Endothelial cell (in vitro differentiated cells): ENCODE measurements at regions not wholly inside any gene's neighbourhood (a gene's known extent, or its start where the extent isn't known, plus 50 kb on each side); places are given as distances from the start of the nearest gene placed in this dataset.

Experiments
- DNase-seq: peaks from one replicate; pipeline ENCODE4 v3.0.0; 2021; ENCODE audit warnings: low spot score
- H3K27ac Mint-ChIP-seq: one replicate; pipeline ENCODE4 v1.8.0; 2021; ENCODE audit warnings: mixed read lengths, inconsistent platforms; ENCODE audit not compliant: unreplicated experiment
- H3K27me3 Mint-ChIP-seq: one replicate; pipeline ENCODE4 v1.8.0; 2021; ENCODE audit warnings: mild to moderate bottlenecking, moderate library complexity, mixed read lengths, inconsistent platforms; ENCODE audit not compliant: unreplicated experiment
- H3K36me3 Mint-ChIP-seq: one replicate; pipeline ENCODE4 v1.8.0; 2021; ENCODE audit warnings: mild to moderate bottlenecking, low read depth, mixed read lengths, inconsistent platforms; ENCODE audit not compliant: unreplicated experiment
- H3K4me1 Mint-ChIP-seq: one replicate; pipeline ENCODE4 v1.8.0; 2021; ENCODE audit warnings: mild to moderate bottlenecking, mixed read lengths, inconsistent platforms; ENCODE audit not compliant: unreplicated experiment
- H3K4me3 Mint-ChIP-seq: one replicate; pipeline ENCODE4 v1.8.0; 2021; ENCODE audit warnings: mild to moderate bottlenecking, mixed read lengths, inconsistent platforms; ENCODE audit not compliant: unreplicated experiment
- H3K9me3 Mint-ChIP-seq: one replicate; pipeline ENCODE4 v1.8.0; 2021; ENCODE audit warnings: mixed read lengths, inconsistent platforms; ENCODE audit not compliant: unreplicated experiment
- CTCF ChIP-seq: fragments of 200-600 bp; sonication (generic); IDR thresholded peaks from one replicate; pipeline ENCODE4 v1.5.0; 2021; ENCODE audit warnings: antibody characterized with exemption; ENCODE audit not compliant: unreplicated experiment

DNA sequence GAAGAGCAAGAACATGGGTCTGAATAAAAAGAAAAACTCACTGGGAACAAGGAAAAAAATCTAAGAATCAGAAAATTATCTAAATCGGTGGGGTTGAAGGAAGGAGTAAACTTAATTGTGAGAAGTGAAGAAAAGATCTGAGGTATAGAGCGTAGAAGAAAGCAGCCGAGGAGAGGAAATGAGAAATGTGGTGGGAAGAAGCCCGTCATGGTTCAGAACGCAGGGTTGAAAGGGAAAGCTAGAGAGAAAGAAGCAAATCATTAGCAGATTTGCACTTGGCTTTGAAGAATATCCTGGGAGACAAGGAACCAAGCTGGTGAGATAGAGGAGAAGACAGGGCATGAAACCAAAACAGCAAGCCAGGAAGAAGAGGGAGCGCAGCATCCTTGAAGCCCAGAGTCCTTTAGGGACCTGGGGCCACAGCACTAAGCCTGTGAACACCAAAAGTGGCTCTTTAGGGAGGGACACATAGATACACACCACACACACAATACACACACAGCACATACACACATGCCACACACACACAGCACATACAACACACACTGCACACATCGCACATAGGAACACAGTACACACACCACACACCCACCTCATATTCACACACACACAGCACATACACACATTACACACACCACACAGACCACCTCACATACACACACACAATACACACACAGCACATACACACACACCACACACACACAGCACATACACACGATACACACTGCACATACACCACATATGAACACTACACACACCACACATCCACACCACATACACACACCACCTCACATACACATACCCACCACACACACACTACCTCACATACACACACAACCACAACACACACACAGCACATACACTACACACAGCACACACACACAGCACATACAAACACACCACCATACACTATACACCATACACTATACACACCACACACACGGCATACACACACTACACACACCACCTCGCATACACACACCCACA is 274.6 kb downstream of the ETAA1 start:
- DNase-seq: no peak
- no peak for TF ChIP-seq CTCF
- Mint-ChIP-seq H3K36me3 (peaks cover 3% of the 10 kb centered on the region), H3K9me3 (no peaks in the 10 kb centered on the region), H3K27me3 (no peaks in the 10 kb centered on the region), H3K27ac (no peak overlapping the region), H3K4me1 (no peaks in the 10 kb centered on the region), H3K4me3 (no peak overlapping the region)

DNA sequence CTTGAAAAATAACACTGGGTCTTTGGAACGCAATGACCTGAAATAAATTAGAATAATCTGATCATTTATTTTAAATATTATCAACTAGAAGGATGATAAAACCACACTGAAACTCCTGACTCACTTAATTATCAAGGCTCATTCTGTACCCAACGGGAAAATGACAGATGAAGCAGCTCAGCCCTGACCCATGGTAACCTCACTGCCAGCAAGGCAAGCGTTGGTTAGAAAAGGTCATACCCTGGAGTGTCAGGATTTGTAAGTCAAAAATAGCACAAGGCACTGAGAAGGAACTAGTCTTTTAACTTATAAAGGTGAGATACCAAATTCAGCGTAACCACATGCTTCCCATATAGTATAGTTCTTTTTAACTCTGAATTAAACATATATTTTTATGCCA is 277.5 kb downstream of the ETAA1 start:
- H3K4me1 Mint-ChIP-seq: no peaks in the 10 kb centered on the region

DNA sequence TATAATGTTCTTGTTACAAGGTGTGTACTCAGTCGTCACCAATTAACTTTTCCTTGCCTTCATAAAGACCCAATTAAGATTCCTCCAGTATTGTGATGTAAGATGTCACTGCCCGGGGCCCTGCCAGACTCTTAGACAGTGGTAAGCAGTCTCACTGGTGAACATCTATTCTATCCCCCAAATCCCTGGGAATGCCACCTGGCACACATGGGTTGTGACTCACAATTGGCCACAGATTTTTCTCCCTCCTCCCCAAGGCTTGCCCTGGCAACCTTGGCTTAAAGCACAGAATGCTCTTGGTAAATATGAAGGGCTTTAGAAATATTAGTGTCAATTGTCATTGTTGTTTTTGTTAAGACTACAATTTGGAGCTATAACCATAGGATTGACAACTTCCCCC is 287.9 kb downstream of the ETAA1 start:
- H3K27me3 Mint-ChIP-seq: no peaks in the 10 kb centered on the region

More for the DNA sequence above, 277.5 kb downstream of the ETAA1 start:
- Mint-ChIP-seq H3K27ac (no peak overlapping the region), H3K36me3 (peaks cover 3% of the 10 kb centered on the region), H3K27me3 (peaks cover 2% of the 10 kb centered on the region), H3K9me3 (no peaks in the 10 kb centered on the region), H3K4me3 (no peak overlapping the region)
- no peak for TF ChIP-seq CTCF
- no peak for DNase-seq

GRCh38 chr2:67686254-67686653 is 289.1 kb downstream of the ETAA1 start:
- no peak overlapping the region for H3K27ac Mint-ChIP-seq
- H3K4me1 Mint-ChIP-seq: peaks cover 8% of the 10 kb centered on the region
- no peaks in the 10 kb centered on the region for H3K27me3 Mint-ChIP-seq
- no peak for DNase-seq
- no peak overlapping the region for H3K4me3 Mint-ChIP-seq
- H3K9me3 Mint-ChIP-seq: no peaks in the 10 kb centered on the region
- TF ChIP-seq CTCF: no peak
- H3K36me3 Mint-ChIP-seq: no peaks in the 10 kb centered on the region

More for the DNA sequence above, 287.9 kb downstream of the ETAA1 start:
- no peaks in the 10 kb centered on the region for H3K36me3 Mint-ChIP-seq
- H3K4me1 Mint-ChIP-seq: peaks cover 8% of the 10 kb centered on the region
- H3K4me3 Mint-ChIP-seq: no peak overlapping the region
- DNase-seq: no peak
- H3K27ac Mint-ChIP-seq: no peak overlapping the region
- no peaks in the 10 kb centered on the region for H3K9me3 Mint-ChIP-seq
- no peak for TF ChIP-seq CTCF

DNA sequence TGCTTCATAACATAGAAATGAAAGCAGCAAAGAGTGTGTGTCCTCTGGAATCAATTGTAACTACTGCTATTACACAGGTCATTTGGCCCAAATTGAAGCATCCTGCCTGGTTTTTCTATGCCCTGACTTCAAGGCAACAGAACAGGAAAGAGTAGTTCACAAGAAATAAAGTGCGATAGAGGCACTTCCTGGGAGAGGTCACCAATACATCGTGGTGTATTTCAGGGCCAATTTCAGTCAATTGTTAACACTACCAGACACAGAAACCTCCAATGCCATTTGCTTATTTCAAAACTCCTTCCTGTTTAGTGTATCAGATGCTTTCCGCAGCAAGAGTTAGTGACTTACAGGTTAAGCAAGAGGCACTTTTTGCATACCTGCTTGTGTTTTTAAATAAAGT is 292.1 kb downstream of the ETAA1 start:
- no peak for TF ChIP-seq CTCF
- DNase-seq: no peak
- H3K4me1 Mint-ChIP-seq: peaks cover 16% of the 10 kb centered on the region
- H3K27ac Mint-ChIP-seq: no peak overlapping the region
- H3K36me3 Mint-ChIP-seq: no peaks in the 10 kb centered on the region
- H3K27me3 Mint-ChIP-seq: no peaks in the 10 kb centered on the region
- H3K9me3 Mint-ChIP-seq: no peaks in the 10 kb centered on the region
- no peak overlapping the region for H3K4me3 Mint-ChIP-seq
